H1 (cell line): ENCODE measurements at regions not wholly inside any gene's neighbourhood (a gene's known extent, or its start where the extent isn't known, plus 50 kb on each side); places are given as distances from the start of the nearest gene placed in this dataset.

Experiments
- CTBP2 ChIP-seq: IDR thresholded peaks from 2 replicates; pipeline ENCODE4 v1.7.0; 2011; ENCODE audit warnings: borderline replicate concordance, mild to moderate bottlenecking, moderate library complexity, mixed read lengths, low read length; ENCODE audit not compliant: insufficient read depth, insufficient read length
- KDM1A ChIP-seq: fragments of 200-600, 300-600 bp; sonication (generic); IDR thresholded peaks from 2 replicates; pipeline ENCODE4 v1.7.1; 2016; ENCODE audit warnings: mild to moderate bottlenecking, low read length, borderline replicate concordance
- NRF1 ChIP-seq: IDR thresholded peaks from 2 replicates; pipeline ENCODE4 v1.6.1; 2011; ENCODE audit warnings: mild to moderate bottlenecking, low read depth, low read length, improper control_type of control experiment
- RAD21 ChIP-seq, 2 experiments: IDR thresholded peaks in 1 of 2; conservative IDR thresholded peaks in 1 of 2; 2 replicates each; pipeline ENCODE4 v1.6.1; 2011; ENCODE audit warnings: low read depth in 2 of 2, low read length in 2 of 2, improper control_type of control experiment in 1 of 2, inconsistent platforms in 1 of 2, mild to moderate bottlenecking in 1 of 2, moderate library complexity in 1 of 2
- SAP30 ChIP-seq: fragments of 300-600 bp; sonication (generic); IDR thresholded peaks from 2 replicates; pipeline ENCODE4 v1.7.1; 2012; ENCODE audit warnings: low read length, moderate library complexity, mild to moderate bottlenecking, inconsistent platforms; ENCODE audit not compliant: insufficient read depth, insufficient replicate concordance
- USF2 ChIP-seq: IDR thresholded peaks from 2 replicates; pipeline ENCODE4 v1.6.1; 2011; ENCODE audit warnings: low read length, improper control_type of control experiment

GRCh38 chr5:165161204-165161603 is 1655.8 kb downstream of the MAT2B start (continued):
- TF ChIP-seq CTBP2: no peak
- no peak for TF ChIP-seq SAP30
- peak; percentile 56 to 60 for TF ChIP-seq RAD21 (IDR thresholded peaks at IDR 0.05 in 1 of 2, conservative IDR thresholded peaks at IDR 0.05 in 1 of 2; ENCODE audit: low read depth in 2 of 2, low read length in 2 of 2)
- no peak for TF ChIP-seq USF2
- TF ChIP-seq NRF1: no peak
- TF ChIP-seq KDM1A: no peak
